Pulmonary artery endothelial cell (primary cell): ENCODE measurements at regions not wholly inside any gene's neighbourhood (a gene's known extent, or its start where the extent isn't known, plus 50 kb on each side); places are given as distances from the start of the nearest gene placed in this dataset.
"Not testable (repeated sequence)": the region's sequence is repeated elsewhere in the genome, so short reads cannot be mapped to it uniquely, and the experiment has no call there.

ENCODE experiments used
- DNase-seq: peaks from one replicate; pipeline ENCODE4 v3.0.0-alpha.2; 2011; ENCODE audit warnings: low read depth, low spot score

DNA sequence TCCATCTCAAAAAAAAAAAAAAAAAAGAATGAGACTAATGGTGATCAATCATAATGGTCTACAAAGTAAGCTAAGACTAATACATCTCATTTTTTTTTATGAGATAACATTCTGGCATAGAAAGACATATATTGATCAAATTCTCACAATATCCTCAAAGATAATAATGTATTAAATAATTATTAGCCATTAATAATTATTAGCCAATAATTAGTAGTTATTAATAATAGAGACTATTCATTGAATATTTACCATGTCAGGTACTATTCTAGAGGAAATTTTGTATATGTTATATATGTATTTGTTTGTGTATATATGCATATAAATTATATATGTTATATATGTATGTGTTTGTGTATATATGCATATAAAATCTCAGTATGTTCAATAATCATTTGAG is 137.7 kb upstream of the PTBP2 start:
- no peak for DNase-seq

DNA sequence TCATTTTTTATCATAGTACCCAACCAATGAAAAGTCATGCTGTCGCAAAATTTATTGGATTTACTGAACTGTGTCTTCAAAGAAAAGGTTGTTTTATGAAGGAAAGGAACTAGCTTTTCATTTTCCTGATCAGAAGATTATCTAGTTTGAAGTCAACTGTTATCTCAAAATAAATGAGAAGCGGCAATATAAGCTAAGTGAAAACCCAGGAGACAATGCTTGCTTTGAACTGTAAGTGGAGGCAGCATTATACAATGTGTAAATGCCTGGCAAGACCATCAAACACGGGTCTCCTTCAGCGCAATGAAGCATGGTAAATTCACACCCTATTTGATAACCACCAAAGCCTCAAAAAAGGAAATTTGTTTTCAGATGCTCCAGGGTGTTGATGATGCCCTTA is 134.4 kb upstream of the PTBP2 start:
- DNase-seq: no peak

GRCh38 chr1:96588416-96588995 is 133.1 kb upstream of the PTBP2 start:
- DNase-seq: no peak

DNA sequence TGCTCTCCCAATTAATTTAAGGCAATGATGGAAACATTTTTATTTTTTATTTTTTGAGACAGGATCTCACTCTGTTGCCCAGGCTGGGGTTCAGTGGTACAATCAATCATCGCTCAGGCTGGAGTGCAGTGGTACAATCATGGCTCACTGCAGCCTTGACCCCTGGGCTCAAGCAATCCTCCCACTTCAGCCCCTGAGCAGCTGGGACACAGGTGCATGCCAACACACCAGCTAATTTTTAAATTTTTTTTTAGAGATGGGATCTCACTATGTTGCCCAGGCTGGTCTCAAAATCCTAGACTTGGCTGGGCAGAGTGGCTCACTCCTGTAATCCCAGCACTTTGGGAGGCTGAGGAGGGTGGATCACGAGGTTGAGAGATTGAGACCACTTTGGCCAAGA is 126.1 kb upstream of the PTBP2 start:
- DNase-seq: not testable (repeated sequence)

GRCh38 chr1:96596226-96596922 is 125.2 kb upstream of the PTBP2 start:
- no peak for DNase-seq

DNA sequence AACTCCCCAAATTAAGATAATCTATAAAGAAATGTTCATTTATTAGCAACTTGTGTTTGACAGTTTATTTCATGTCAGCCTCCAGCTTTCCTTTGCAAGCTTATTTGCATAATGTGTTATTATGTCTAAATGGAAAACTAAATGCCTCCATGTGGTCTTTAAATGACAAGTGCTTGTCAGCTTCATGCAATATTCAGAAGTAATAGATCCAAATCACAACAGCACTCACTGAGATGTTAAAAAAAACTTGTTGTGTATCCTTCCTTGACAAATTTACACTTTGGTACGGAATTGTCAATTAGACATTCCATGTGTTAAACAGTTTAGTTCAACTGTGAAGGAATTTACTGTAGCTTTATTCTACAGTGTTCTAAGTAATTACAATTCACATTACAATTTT is 124.4 kb upstream of the PTBP2 start:
- DNase-seq: no peak

DNA sequence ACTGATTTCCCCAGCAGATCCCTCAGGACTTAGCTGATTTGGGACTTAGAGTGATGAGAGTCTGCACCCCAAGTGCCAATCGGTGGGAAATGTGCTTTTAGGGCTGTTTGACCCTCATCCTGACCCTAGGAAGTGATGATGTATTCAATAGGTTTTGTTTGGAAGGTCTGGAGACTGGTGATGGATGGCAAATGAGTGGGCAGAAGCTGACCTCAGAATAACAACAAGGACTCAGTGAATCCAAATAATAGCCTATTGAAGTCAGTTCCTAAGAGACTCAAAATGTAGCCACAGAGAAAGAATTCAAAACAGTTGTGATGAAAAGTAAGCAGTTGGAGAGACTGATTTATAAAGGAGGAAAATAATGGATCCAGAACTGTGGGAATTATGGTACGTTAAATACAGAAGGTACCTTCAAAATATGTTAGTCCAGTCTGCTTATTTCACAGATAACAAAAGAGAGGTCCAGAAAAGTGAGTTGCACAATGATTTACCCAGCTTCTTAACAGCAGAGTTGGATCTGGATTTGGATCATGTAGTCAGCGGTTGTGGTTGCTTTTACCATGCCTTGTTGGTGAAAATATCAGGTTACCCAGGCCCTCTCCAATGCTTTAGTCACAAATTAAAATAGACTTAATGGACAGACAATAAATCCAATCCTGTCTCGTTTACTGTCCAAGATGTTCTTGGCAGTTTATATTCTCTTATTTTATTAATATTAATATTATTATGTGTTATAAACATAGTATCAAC is 123.0 kb upstream of the PTBP2 start:
- DNase-seq: no peak

DNA sequence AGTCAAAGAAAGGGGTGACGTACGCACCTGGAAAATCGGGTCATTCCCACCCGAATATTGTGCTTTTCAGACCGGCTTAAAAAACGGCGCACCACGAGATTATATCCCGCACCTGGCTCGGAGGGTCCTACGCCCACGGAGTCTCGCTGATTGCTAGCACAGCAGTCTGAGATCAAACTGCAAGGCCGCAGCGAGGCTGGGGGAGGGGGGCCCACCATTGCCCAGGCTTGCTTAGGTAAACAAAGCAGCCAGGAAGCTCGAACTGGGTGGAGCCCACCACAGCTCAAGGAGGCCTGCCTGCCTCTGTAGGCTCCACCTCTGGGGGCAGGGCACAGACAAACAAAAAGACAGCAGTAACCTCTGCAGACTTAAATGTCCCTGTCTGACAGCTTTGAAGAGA is 117.0 kb upstream of the PTBP2 start:
- not testable (repeated sequence) for DNase-seq

- not testable (repeated sequence) for DNase-seq
Observed at GRCh38 chr1:96617375-96617774, 104.2 kb upstream of the PTBP2 start.

GRCh38 chr1:96632045-96632664 is 89.4 kb upstream of the PTBP2 start:
- no peak for DNase-seq

GRCh38 chr1:96633695-96634094 is 87.9 kb upstream of the PTBP2 start:
- no peak for DNase-seq

DNA sequence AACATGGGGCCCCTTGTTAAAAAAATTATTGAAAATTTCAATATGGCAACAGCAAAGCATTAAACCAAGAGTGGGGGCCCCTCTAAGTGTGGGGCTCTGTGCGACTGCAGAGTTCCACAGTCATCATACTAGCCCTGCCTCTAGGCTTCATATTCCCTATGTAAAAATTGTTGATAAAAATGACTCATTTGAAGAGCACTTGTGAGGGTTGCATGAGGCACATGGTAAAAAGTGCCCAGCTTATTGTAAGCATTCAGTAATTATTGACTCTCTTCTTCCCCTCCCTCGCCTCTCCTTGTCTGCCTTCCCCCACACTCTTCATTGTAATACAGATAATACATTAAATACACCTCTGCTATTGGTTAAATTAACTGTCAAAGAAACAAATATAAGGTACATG is 86.7 kb upstream of the PTBP2 start:
- no peak for DNase-seq

- no peak for DNase-seq
Observed at GRCh38 chr1:96641282-96641681, 80.3 kb upstream of the PTBP2 start.

DNA sequence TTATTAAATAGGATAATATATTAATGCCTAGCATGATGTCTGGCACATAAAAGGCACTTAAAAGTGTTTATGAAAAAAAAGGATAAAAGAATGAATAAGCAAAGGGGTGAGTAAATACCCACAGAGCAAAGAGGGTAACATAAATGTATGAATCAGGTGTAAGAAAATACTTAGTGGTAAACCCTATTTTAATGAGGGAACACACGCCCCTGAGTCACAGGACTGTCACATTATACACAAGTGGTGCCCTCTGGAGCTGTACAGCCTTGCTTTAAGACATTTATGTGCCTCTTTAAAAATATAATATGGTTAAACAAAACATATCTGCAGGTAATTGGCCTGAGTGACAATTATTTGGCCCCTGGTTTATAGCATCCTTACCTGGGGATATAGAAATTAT is 78.1 kb upstream of the PTBP2 start:
- DNase-seq: no peak

GRCh38 chr1:96649301-96649700 is 72.3 kb upstream of the PTBP2 start:
- DNase-seq: no peak

- no peak for DNase-seq
Observed at GRCh38 chr1:96651517-96651916, 70.1 kb upstream of the PTBP2 start.

DNA sequence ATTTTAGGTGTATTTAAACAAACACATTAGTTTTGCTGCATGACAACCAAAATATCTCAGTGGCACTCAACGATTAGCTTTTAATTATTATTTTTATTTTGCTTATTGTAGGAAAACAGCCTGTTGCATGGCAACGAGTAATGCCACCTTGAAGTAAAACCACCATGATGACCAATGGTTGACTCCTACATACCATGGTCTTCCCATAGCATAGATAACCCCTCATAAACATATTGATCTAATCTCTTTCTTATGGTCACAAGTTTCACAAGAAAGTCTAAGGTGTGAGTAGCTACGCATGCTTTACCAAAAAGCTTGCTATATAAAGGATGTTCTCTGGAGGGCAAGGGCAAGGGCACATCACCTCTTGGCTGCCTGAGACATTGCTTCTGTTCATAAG is 61.5 kb upstream of the PTBP2 start:
- no peak for DNase-seq

GRCh38 chr1:96660503-96660902 is 61.1 kb upstream of the PTBP2 start:
- no peak for DNase-seq
